KG1 (cell line): ENCODE measurements at regions not wholly inside any gene's neighbourhood (a gene's known extent, or its start where the extent isn't known, plus 50 kb on each side); places are given as distances from the start of the nearest gene placed in this dataset.
A peak's percentile ranks its signal among the peaks of the same experiment; 100 is the strongest.

Experiments used
- DNase-seq: peaks from one replicate; lab custom pipeline; 2025; lab: John Stamatoyannopoulos, UW

DNA sequence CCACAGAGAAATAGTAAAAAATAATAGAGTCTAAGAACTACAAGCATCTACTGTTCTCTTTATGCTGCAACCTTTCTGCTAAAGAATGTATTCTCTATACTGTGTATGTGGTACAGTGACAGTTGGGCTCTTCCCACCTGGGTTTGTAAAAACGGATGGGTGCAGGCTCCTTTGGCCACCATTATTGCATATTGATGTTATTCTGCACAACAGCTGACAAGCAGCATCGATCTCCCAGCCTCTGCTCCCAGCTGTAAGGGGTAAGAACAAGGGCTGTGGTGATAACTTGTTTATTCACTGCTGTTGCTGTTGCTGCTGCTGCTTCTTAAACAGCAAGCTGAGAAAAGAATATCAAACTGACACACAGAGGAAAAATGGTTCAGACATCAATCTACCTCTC, 56.1 kb downstream of the KCNRG start:
- DNase-seq: no peak

DNA sequence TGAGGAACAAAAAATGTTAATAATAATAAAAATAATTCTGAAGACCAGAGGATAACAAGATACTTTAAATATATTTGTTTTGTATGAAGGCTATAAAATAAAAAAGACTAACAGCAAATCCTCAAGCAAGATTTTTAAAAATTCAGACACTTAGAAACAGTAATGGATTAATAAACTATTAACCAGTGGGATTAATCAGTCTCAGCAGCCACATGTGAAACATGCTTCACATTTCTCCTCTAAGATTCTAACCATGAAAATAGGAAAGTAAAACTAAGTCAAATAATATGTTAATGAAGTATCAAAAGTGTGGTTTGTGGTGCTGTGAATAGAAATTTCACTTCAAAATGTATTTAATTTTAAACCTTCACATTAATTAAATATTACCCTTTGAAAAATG, 57.4 kb downstream of the KCNRG start:
- DNase-seq: no peak

DNA sequence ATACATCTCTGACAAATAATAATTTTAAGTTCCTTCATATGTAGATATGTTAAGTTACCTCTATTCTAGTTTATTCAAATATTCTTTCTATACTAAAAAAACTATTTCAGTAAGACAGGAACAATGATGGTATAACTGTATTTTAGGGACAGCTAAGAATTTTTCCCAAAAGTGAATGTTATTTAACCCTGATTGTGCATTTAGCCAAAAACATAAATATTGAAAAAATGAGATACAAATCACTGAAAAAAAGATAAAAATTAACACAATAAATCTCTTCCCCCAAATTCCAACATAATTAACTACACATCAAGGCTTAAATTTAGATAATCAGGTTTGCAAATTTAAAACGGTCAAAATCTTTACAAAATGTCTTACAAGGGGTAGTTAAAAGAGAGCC, 58.1 kb downstream of the KCNRG start:
- DNase-seq: no peak

- DNase-seq: no peak
Measured at GRCh38 chr13:50074843-50075242, 59.6 kb downstream of the KCNRG start.

DNA sequence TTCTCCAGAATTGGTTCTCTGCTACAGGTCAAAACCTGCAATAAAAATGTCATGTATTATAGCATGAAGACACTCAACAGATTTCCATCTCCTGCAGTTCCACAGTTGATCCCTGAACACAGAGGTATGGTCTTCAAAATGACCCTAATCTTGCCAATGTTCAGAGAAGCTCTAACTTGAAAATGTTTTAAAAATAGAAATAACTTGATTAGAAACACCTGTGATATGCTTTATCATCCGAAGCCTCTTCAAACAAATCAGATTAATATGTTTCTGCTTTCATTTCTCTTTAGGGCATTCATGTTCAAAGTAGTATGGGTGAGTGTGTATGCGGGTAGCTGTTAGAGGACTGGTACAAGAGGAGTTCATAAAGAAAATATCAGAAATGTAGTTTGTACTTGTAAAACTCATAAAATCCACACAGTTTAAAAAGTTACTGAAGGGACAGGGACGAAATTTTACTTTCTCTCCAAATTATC, 60.4 kb downstream of the KCNRG start:
- DNase-seq: no peak

- no peak for DNase-seq
Measured at GRCh38 chr13:50077431-50077830, 62.2 kb downstream of the KCNRG start.

GRCh38 chr13:50078231-50078894, 63.1 kb downstream of the KCNRG start:
- no peak for DNase-seq

- no peak for DNase-seq
Measured at GRCh38 chr13:50078895-50079654, 63.8 kb downstream of the KCNRG start.

- no peak for DNase-seq
Measured at GRCh38 chr13:50079655-50080202, 64.5 kb downstream of the KCNRG start.

- DNase-seq: peak; percentile 70
Measured at GRCh38 chr13:50080203-50080910, 65.1 kb downstream of the KCNRG start.

- no peak for DNase-seq
Measured at GRCh38 chr13:50080911-50081678, 65.9 kb downstream of the KCNRG start.

DNA sequence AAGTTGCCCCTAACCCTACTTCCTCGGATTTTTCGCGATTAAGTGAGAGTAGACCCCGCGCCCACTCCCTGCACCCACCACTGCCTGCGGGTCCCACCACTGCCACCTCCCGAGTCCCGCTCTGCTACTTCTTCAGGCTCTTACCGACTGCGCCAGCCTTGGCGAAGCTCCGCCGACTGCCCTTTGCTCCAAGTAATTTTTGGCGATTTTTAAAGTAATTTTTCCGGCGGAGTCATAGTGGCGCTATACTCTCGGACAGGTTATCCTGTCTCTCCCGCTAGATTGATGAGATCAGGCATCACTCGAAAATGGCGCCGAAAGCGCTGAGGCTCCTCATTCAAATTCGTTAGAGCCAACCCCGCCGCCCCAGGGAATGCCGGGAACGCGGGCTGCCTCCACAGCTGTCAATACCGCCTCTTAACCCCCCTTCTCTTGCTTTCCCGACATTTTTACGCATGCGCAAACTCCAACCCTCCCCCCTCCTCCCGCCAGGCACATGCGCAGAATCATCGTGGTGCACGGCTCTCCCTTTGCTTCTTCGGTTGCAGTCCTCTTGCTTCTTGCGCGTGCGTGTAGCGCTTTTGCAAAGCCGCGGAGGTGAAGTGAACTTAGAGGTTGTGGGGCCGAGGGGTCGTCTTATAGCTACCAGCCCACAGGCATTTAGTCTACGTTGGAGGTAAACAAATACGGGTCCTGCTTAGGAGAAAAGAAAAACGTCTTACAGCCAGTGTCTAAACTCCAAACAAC, 66.6 kb downstream of the KCNRG start:
- DNase-seq: peak; percentile 94

- peak; percentile 86 for DNase-seq
Measured at GRCh38 chr13:50082426-50083281, 67.4 kb downstream of the KCNRG start.

GRCh38 chr13:50085063-50085462, 69.8 kb downstream of the KCNRG start:
- peak; percentile 48 for DNase-seq

DNA sequence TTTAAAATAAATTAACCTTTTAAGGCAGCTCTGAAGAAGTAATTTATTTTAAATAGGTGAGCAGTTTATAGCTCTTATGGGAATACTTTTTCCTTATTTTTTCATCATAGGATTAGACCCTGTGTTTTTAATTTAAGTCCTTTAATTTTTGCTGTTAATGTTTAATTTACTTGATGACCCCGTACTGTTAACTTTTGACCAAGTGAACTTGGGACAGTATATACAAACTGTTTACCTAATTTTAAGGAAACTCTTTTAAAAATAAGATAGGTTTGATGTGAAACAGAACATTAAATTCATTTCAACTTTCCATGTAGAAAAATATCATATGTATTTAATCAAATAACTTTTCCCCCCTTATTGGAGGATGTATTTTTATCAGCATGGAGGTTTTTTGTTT, 74.4 kb downstream of the KCNRG start:
- DNase-seq: no peak

DNA sequence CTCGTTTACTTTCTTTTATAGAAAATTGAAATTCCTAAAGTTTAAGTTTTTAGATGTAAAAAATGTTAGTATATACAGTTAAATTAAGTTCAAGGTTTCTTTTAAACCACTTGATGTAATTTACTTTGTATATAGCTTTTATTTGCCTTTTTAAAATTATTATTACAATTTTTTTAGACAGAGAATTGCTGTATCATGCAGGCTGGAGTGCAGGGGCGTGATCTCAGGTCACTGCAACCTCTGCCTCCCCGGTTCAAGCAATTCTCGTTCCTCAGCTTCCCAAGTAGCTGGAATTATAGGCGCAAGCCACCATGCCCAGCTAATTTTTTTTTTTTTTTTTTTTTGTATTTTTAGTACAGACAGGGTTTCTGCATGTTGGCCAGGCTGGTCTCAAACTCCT, 75.0 kb downstream of the KCNRG start:
- DNase-seq: no peak

- DNase-seq: no peak
Measured at GRCh38 chr13:50094615-50095293, 79.5 kb downstream of the KCNRG start.

- DNase-seq: no peak
Measured at GRCh38 chr13:50098693-50099092, 83.4 kb downstream of the KCNRG start.

DNA sequence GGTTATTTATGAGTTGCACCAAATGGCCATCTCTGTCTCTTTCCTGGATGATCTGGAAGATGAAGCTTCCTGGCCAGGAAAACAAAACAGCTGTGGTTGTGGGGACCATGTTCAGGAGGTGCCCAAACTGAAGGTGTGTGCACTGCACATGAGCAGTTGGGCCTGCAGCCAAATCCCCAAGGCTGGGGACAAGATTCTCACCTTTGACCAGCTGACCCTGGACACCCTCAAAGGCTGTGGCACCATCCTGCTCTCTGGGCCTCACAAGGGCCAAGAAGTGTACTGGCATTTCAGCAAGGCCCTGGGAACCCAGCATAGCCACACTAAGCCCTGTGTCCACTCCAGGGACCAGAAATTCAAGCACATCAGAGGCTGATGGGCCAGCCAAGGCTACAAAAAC, 84.2 kb downstream of the KCNRG start:
- no peak for DNase-seq

GRCh38 chr13:50101590-50101989, 86.3 kb downstream of the KCNRG start:
- no peak for DNase-seq
